H1 (cell line): ENCODE measurements at regions not wholly inside any gene's neighbourhood (a gene's known extent, or its start where the extent isn't known, plus 50 kb on each side); places are given as distances from the start of the nearest gene placed in this dataset.

ENCODE experiments used
- CTCF ChIA-PET: fragments of 300-600 bp; sonication (Branson Sonifier 250); formaldehyde crosslinking; loops from one replicate; lab custom pipeline; 2021; ENCODE audit not compliant: partially characterized antibody; lab: Charles Lee
- POLR2A ChIA-PET: fragments of 300-600 bp; sonication (Branson Sonifier 250); formaldehyde crosslinking; loops from one replicate; lab custom pipeline; 2021; ENCODE audit warnings: inconsistent platforms; ENCODE audit not compliant: partially characterized antibody; lab: Charles Lee
- DNase-seq, 2 experiments: peaks; one replicate each; pipeline versions ENCODE4 v3.0.0 to v3.0.0-alpha.2; 2010 to 2022; ENCODE audit warnings: low spot score in 2 of 2, low read depth in 1 of 2, mixed read lengths in 1 of 2
- FAIRE-seq: peaks from 2 replicates; lab custom pipeline; 2011; peaks lifted over from hg19 to GRCh38; lab: Jason Lieb, UNC
- H2AFZ ChIP-seq: 2 replicates; pipeline ENCODE4 v1.8.1; 2012; ENCODE audit warnings: low read length, inconsistent platforms
- H2AK5ac ChIP-seq: 2 replicates; pipeline ENCODE4 v1.6.1; 2013; ENCODE audit warnings: low read depth, low read length
- H2BK120ac ChIP-seq: replicated peaks from 2 replicates; pipeline ENCODE3; 2013; ENCODE audit warnings: low read depth, low read length, inconsistent platforms
- H2BK12ac ChIP-seq: 2 replicates; pipeline ENCODE4 v1.6.1; 2013; ENCODE audit warnings: low read depth, low read length
- H2BK15ac ChIP-seq: 2 replicates; pipeline ENCODE4 v1.6.1; 2013; ENCODE audit warnings: low read length
- H2BK20ac ChIP-seq: 2 replicates; pipeline ENCODE4 v1.6.1; 2013; ENCODE audit warnings: low read length
- H2BK5ac ChIP-seq: 2 replicates; pipeline ENCODE4 v1.6.1; 2013; ENCODE audit warnings: low read depth, low read length
- H3K14ac ChIP-seq: 2 replicates; pipeline ENCODE4 v1.6.1; 2013; ENCODE audit warnings: inconsistent platforms; ENCODE audit not compliant: insufficient read length
- H3K18ac ChIP-seq: 2 replicates; pipeline ENCODE4 v1.6.1; 2013; ENCODE audit warnings: low read length; ENCODE audit errors: extremely low read depth
- H3K23ac ChIP-seq: 2 replicates; pipeline ENCODE4 v1.6.1; 2013; ENCODE audit warnings: inconsistent platforms; ENCODE audit not compliant: insufficient read length
- H3K23me2 ChIP-seq: 2 replicates; pipeline ENCODE4 v1.6.1; 2013; ENCODE audit warnings: low read depth, low read length
- H3K27ac ChIP-seq: 2 replicates; pipeline ENCODE4 v1.6.1; 2011; ENCODE audit warnings: low read depth, low read length, inconsistent platforms
- H3K27me3 ChIP-seq, 4 experiments: replicated peaks in 1 of 4; 1 replicate in 1 of 4; 2 replicates in 3 of 4; pipeline versions ENCODE4 v1.6.1 to v1.8.1; 2011 to 2013; ENCODE audit warnings: low read length in 3 of 4, mild to moderate bottlenecking in 3 of 4, inconsistent platforms in 2 of 4, mixed read lengths in 2 of 4, moderate library complexity in 1 of 4; ENCODE audit not compliant: control insufficient read depth in 3 of 4, insufficient read depth in 3 of 4; ENCODE audit errors: extremely low read depth in 1 of 4
- H3K36me3 ChIP-seq, 4 experiments: 2 replicates each; pipeline versions ENCODE4 v1.6.1 to v1.8.1; 2011 to 2013; ENCODE audit warnings: mild to moderate bottlenecking in 4 of 4, low read length in 3 of 4, moderate library complexity in 2 of 4, control low read depth in 1 of 4, inconsistent platforms in 1 of 4; ENCODE audit not compliant: insufficient read depth in 4 of 4, control insufficient read depth in 2 of 4
- H3K4ac ChIP-seq: replicated peaks from 2 replicates; pipeline ENCODE3; 2013; ENCODE audit warnings: low read length, low read depth, mixed read lengths, inconsistent platforms; ENCODE audit not compliant: insufficient read length
- H3K4me1 ChIP-seq, 4 experiments: replicated peaks in 1 of 4; 1 replicate in 1 of 4; 2 replicates in 3 of 4; pipeline versions ENCODE4 v1.6.1 to v1.8.1; 2011 to 2013; ENCODE audit warnings: low read length in 3 of 4, inconsistent platforms in 2 of 4, mixed read lengths in 1 of 4; ENCODE audit not compliant: insufficient read depth in 4 of 4, control insufficient read depth in 3 of 4
- H3K4me2 ChIP-seq, 2 experiments: 2 replicates each; pipeline versions ENCODE4 v1.6.1 to v1.8.1; 2011 to 2013; ENCODE audit warnings: low read depth in 2 of 2, low read length in 2 of 2, control low read depth in 1 of 2, inconsistent platforms in 1 of 2, mild to moderate bottlenecking in 1 of 2; ENCODE audit not compliant: insufficient read depth in 1 of 2
- H3K4me3 ChIP-seq, 4 experiments: fragments of 200-600, 300-600 bp in 1 of 4; sonication (generic), shearing (Covaris generic), sonication (Bioruptor Twin) in 1 of 4; 2 replicates each; pipeline versions ENCODE4 v1.5.1 to v1.8.1; 2011 to 2016; ENCODE audit warnings: low read length in 4 of 4, low read depth in 3 of 4, control low read depth in 2 of 4, inconsistent platforms in 2 of 4, mild to moderate bottlenecking in 2 of 4, mixed read lengths in 1 of 4, moderate library complexity in 1 of 4; ENCODE audit not compliant: insufficient read depth in 2 of 4; ENCODE audit errors: extremely low read depth in 1 of 4
- H3K56ac ChIP-seq: replicated peaks from 2 replicates; pipeline ENCODE3; 2013; ENCODE audit warnings: low read depth, mild to moderate bottlenecking, mixed read lengths, low read length, inconsistent platforms; ENCODE audit not compliant: insufficient read length
- H3K79me1 ChIP-seq: 2 replicates; pipeline ENCODE4 v1.6.1; 2013; ENCODE audit warnings: low read depth, low read length, control low read depth
- H3K79me2 ChIP-seq, 2 experiments: 2 replicates each; pipeline versions ENCODE4 v1.6.1 to v1.8.1; 2012 to 2013; ENCODE audit warnings: low read length in 2 of 2, mild to moderate bottlenecking in 2 of 2, inconsistent platforms in 1 of 2; ENCODE audit not compliant: insufficient read depth in 2 of 2, control insufficient read depth in 1 of 2
- H3K9ac ChIP-seq, 4 experiments: replicated peaks in 1 of 4; 1 replicate in 1 of 4; 2 replicates in 3 of 4; pipeline versions ENCODE4 v1.6.1 to v1.8.1; 2011 to 2013; ENCODE audit warnings: low read depth in 3 of 4, low read length in 3 of 4, control low read depth in 2 of 4, mild to moderate bottlenecking in 2 of 4, moderate library complexity in 2 of 4, inconsistent platforms in 1 of 4; ENCODE audit errors: extremely low read depth in 1 of 4
- H3K9me3 ChIP-seq, 2 experiments: 2 replicates each; pipeline versions ENCODE4 v1.6.1 to v1.8.1; 2012 to 2013; ENCODE audit warnings: mild to moderate bottlenecking in 2 of 2, moderate library complexity in 2 of 2, control low read depth in 1 of 2, inconsistent platforms in 1 of 2, low read depth in 1 of 2, low read length in 1 of 2, mixed read lengths in 1 of 2; ENCODE audit not compliant: insufficient read depth in 2 of 2
- H4K20me1 ChIP-seq, 2 experiments: replicated peaks in 1 of 2; 2 replicates each; pipeline versions ENCODE3 to v1.8.1; 2011 to 2013; ENCODE audit warnings: inconsistent platforms in 2 of 2, low read length in 2 of 2, mild to moderate bottlenecking in 1 of 2; ENCODE audit not compliant: insufficient read depth in 2 of 2, control insufficient read depth in 1 of 2
- H4K5ac ChIP-seq: 2 replicates; pipeline ENCODE4 v1.6.1; 2013; ENCODE audit warnings: low read length, low read depth, mixed read lengths, inconsistent platforms; ENCODE audit not compliant: insufficient read length
- H4K8ac ChIP-seq: 2 replicates; pipeline ENCODE4 v1.8.0; 2013; ENCODE audit warnings: mild to moderate bottlenecking, moderate library complexity, low read length, inconsistent platforms; ENCODE audit not compliant: insufficient read depth; ENCODE audit errors: extremely low read depth
- H4K91ac ChIP-seq: replicated peaks from 2 replicates; pipeline ENCODE3; 2013; ENCODE audit warnings: low read length, mixed read lengths, inconsistent platforms; ENCODE audit not compliant: insufficient read length
- CHD1 ChIP-seq: IDR thresholded peaks from 2 replicates; pipeline ENCODE4 v1.6.1; 2012; ENCODE audit warnings: low read depth, low read length, improper control_type of control experiment
- CTBP2 ChIP-seq: IDR thresholded peaks from 2 replicates; pipeline ENCODE4 v1.7.0; 2011; ENCODE audit warnings: borderline replicate concordance, mild to moderate bottlenecking, moderate library complexity, mixed read lengths, low read length; ENCODE audit not compliant: insufficient read depth, insufficient read length
- GABPA ChIP-seq: IDR thresholded peaks from 2 replicates; pipeline ENCODE4 v1.6.1; 2011; ENCODE audit warnings: mild to moderate bottlenecking, low read length, moderate library complexity, borderline replicate concordance; ENCODE audit not compliant: insufficient read depth
- GTF2F1 ChIP-seq: IDR thresholded peaks from 2 replicates; pipeline ENCODE4 v1.6.1; 2012; ENCODE audit warnings: low read depth, low read length, improper control_type of control experiment, borderline replicate concordance
- PHF8 ChIP-seq: fragments of 200-600 bp; sonication (generic); conservative IDR thresholded peaks from 2 replicates; pipeline ENCODE4 v1.7.1; 2012; ENCODE audit warnings: low read depth, mild to moderate bottlenecking, inconsistent platforms, low read length, moderate library complexity
- POLR2AphosphoS5 ChIP-seq: IDR thresholded peaks from 2 replicates; pipeline ENCODE4 v1.6.1; 2011; ENCODE audit warnings: low read depth, low read length
- RFX5 ChIP-seq: IDR thresholded peaks from 2 replicates; pipeline ENCODE4 v1.6.1; 2011; ENCODE audit warnings: low read depth, low read length, improper control_type of control experiment, borderline replicate concordance
- SIX5 ChIP-seq: IDR thresholded peaks from 2 replicates; pipeline ENCODE4 v1.6.1; 2011; ENCODE audit warnings: mild to moderate bottlenecking, low read depth, low read length
- TEAD4 ChIP-seq: IDR thresholded peaks from 2 replicates; pipeline ENCODE4 v1.6.1; 2012; ENCODE audit warnings: low read depth, low read length, inconsistent platforms, mixed read lengths
- whole genome bisulfite sequencing, 2 experiments: shearing (Covaris generic) in 1 of 2; methylation state at CpG; one replicate each; pipeline versions ENCODE4 v1.1.6 to v1.1.7; 2013 to 2015; ENCODE audit warnings: low lambda C conversion rate in 2 of 2, mixed read lengths in 2 of 2, inconsistent platforms in 1 of 2, low coverage in 1 of 2, missing lambda C conversion rate in 1 of 2; ENCODE audit not compliant: insufficient replicate concordance in 2 of 2, insufficient coverage in 1 of 2, insufficient read length in 1 of 2; ENCODE audit errors: extremely low coverage in 1 of 2, missing lambda C conversion rate in 1 of 2; 5-methylcytosine and 5-hydroxymethylcytosine counted together
- TF ChIP-seq, protein P1 (sequence below): IDR thresholded peaks from 2 replicates; pipeline ENCODE4 v1.6.1; 2012; ENCODE audit warnings: inconsistent platforms
- TF ChIP-seq, protein P2 (sequence below): IDR thresholded peaks from 2 replicates; pipeline ENCODE4 v1.6.1; 2012; ENCODE audit warnings: inconsistent platforms

DNA sequence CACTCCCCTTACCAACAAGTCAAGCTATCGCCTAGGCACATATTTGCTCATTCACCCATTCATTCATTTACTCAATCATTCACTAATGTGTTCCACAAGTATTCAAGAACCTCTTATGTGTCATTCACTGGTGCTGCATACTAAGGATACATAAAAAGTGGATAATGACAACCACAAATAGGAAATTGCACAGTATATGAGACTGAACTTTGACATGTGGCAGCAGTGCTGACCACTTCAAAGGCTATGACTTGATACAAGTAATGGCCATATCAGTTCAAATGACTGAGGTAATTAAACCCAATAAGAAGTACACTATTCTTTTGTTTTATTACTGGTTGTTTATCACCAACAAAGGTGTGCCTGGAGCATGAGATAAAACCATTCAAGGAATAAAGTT, 282.5 kb downstream of the KLHL13 start:
- H4K20me1 ChIP-seq, result no peaks in the 10 kb centered on the region
- H3K18ac ChIP-seq, result no peak overlapping the region
- H3K36me3 ChIP-seq, result no peaks in the 10 kb centered on the region
- H3K4me2 ChIP-seq, result no peak overlapping the region
- H3K4me3 ChIP-seq, result no peak overlapping the region
- no peak overlapping the region for H3K56ac ChIP-seq
- 90% methylated on average over 1 of the region's 1 CpG; no CpG with 5 or more reads in 1 of the 2 experiments for WGBS, 2 experiments
- H3K14ac ChIP-seq, result no peak overlapping the region
- no peak overlapping the region for H2AK5ac ChIP-seq
- FAIRE-seq, result no peak
- H2AFZ ChIP-seq, result no peak overlapping the region
- H3K79me2 ChIP-seq, result no peaks in the 10 kb centered on the region
- no peak overlapping the region for H2BK120ac ChIP-seq
- CTCF ChIA-PET, result no interaction called here
- H3K9ac ChIP-seq, result no peak overlapping the region
- POLR2A ChIA-PET, result no interaction called here
- H2BK15ac ChIP-seq, result no peak overlapping the region
- H2BK20ac ChIP-seq, result no peak overlapping the region
- H2BK5ac ChIP-seq, result no peak overlapping the region
- no peak overlapping the region for H4K5ac ChIP-seq
- DNase-seq, result no peak
- no peak overlapping the region for H4K8ac ChIP-seq
- no peak overlapping the region for H3K27ac ChIP-seq
- no peaks in the 10 kb centered on the region for H3K27me3 ChIP-seq
- no peak overlapping the region for H3K4ac ChIP-seq
- no peaks in the 10 kb centered on the region for H3K79me1 ChIP-seq
- H3K23ac ChIP-seq, result no peak overlapping the region
- no peaks in the 10 kb centered on the region for H3K23me2 ChIP-seq
- no peak overlapping the region for H4K91ac ChIP-seq
- peaks cover 0 to 6% of the 10 kb centered on the region in 2 experiments; a peak in 1 of 4 replicates for H3K9me3 ChIP-seq
- no peak overlapping the region for H2BK12ac ChIP-seq
- H3K4me1 ChIP-seq, result no peaks in the 10 kb centered on the region
- TF ChIP-seq POLR2AphosphoS5 (no peak), PHF8 (no peak), CHD1 (no peak), RFX5 (no peak), TEAD4 (no peak), GABPA (no peak), SIX5 (no peak), GTF2F1 (no peak), CTBP2 (no peak)
- TF ChIP-seq, protein P1, sequence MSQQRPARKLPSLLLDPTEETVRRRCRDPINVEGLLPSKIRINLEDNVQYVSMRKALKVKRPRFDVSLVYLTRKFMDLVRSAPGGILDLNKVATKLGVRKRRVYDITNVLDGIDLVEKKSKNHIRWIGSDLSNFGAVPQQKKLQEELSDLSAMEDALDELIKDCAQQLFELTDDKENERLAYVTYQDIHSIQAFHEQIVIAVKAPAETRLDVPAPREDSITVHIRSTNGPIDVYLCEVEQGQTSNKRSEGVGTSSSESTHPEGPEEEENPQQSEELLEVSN, result no peak
- TF ChIP-seq, protein P2, sequence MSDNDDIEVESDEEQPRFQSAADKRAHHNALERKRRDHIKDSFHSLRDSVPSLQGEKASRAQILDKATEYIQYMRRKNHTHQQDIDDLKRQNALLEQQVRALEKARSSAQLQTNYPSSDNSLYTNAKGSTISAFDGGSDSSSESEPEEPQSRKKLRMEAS, result no peak
- TF ChIP-seq, all 59 proteins: peak for 0
